Left lung (tissue), 4 donors: ENCODE measurements at regions not wholly inside any gene's neighbourhood (a gene's known extent, or its start where the extent isn't known, plus 50 kb on each side); places are given as distances from the start of the nearest gene placed in this dataset.

Source experiments
- ATAC-seq: fragments of 200-7000 bp; cut with Tn5 transposase; one replicate; pipeline ENCODE4 v1.9.1; 2020; ENCODE audit warnings: moderate library complexity
- DNase-seq, 4 donors: peaks; one replicate each; pipeline ENCODE4 v3.0.0-alpha.2; 2013 to 2020
- H3K27ac ChIP-seq, 2 donors: fragments of 200-600 bp; sonication (generic) in 1 of 2; one replicate each; pipeline versions ENCODE4 v1.5.0 to v1.8.0; 2020 to 2021
- H3K27me3 ChIP-seq, 2 donors: fragments of 200-600 bp; sonication (generic) in 1 of 2; one replicate each; pipeline versions ENCODE4 v1.5.0 to v1.8.0; 2020 to 2021
- H3K36me3 ChIP-seq, 2 donors: fragments of 200-600 bp; sonication (generic) in 1 of 2; one replicate each; pipeline versions ENCODE4 v1.5.0 to v1.8.0; 2020 to 2021
- H3K4me1 ChIP-seq, 2 donors: fragments of 200-600 bp; one replicate each; pipeline ENCODE4 v1.8.0; 2021
- H3K4me3 ChIP-seq, 2 donors: fragments of 200-600 bp; sonication (generic) in 1 of 2; one replicate each; pipeline versions ENCODE4 v1.5.0 to v1.8.0; 2020 to 2021; ENCODE audit warnings: mild to moderate bottlenecking in 1 of 2
- H3K9me3 ChIP-seq, 2 donors: fragments of 200-600 bp; sonication (generic) in 1 of 2; one replicate each; pipeline versions ENCODE4 v1.5.0 to v1.8.0; 2020 to 2021
- CTCF ChIP-seq, 2 donors: fragments of 200-600 bp; sonication (generic) in 1 of 2; IDR thresholded peaks; one replicate each; pipeline versions ENCODE4 v1.5.0 to v1.8.0; 2021; ENCODE audit warnings: antibody characterized with exemption in 2 of 2
- intact Hi-C, 2 donors: fragments of 100-400 bp; cut with DNase I; formaldehyde crosslinking; loops; one replicate each; pipeline versions ENCODE4 v1.11.2 to v1.14.2; 2022
- donor health status: DM: no; HTN: yes; CAD: no.
- donor health status: DM: no; HTN: no; CAD: no.

GRCh38 chr18:41513438-41513837 lies 441.6 kb upstream of the PIK3C3 start:
- intact Hi-C loops = no loop called here
- no peaks in the 10 kb centered on the region for H3K4me1 ChIP-seq
- TF ChIP-seq CTCF (IDR thresholded peaks at IDR 0.05) = no peak
- H3K27me3 ChIP-seq = no peaks in the 10 kb centered on the region
- DNase-seq (no peak), ATAC-seq (no peak)
- no peak overlapping the region for H3K4me3 ChIP-seq
- no peaks in the 10 kb centered on the region for H3K36me3 ChIP-seq
- no peak overlapping the region for H3K27ac ChIP-seq
- H3K9me3 ChIP-seq = no peaks in the 10 kb centered on the region

GRCh38 chr18:41504316-41504715 lies 450.7 kb upstream of the PIK3C3 start:
- H3K4me3 ChIP-seq = no peak overlapping the region
- no peaks in the 10 kb centered on the region for H3K36me3 ChIP-seq
- intact Hi-C loops = no loop called here
- H3K4me1 ChIP-seq = no peaks in the 10 kb centered on the region
- TF ChIP-seq CTCF (IDR thresholded peaks at IDR 0.05) = no peak
- DNase-seq = no peak
- no peaks in the 10 kb centered on the region for H3K27me3 ChIP-seq
- H3K27ac ChIP-seq = no peak overlapping the region
- no peaks in the 10 kb centered on the region for H3K9me3 ChIP-seq
- no peak for ATAC-seq

- no peak overlapping the region for H3K27ac ChIP-seq
- ATAC-seq (no peak), DNase-seq (no peak)
- no peaks in the 10 kb centered on the region for H3K9me3 ChIP-seq
- H3K4me3 ChIP-seq = no peak overlapping the region
- no peak for TF ChIP-seq CTCF (IDR thresholded peaks at IDR 0.05)
- H3K4me1 ChIP-seq = no peaks in the 10 kb centered on the region
- H3K36me3 ChIP-seq = no peaks in the 10 kb centered on the region
- intact Hi-C loops = no loop called here
- no peaks in the 10 kb centered on the region for H3K27me3 ChIP-seq
Observed at GRCh38 chr18:41501848-41502247, 453.2 kb upstream of the PIK3C3 start.

- no peaks in the 10 kb centered on the region for H3K36me3 ChIP-seq
- DNase-seq (no peak), ATAC-seq (no peak)
- H3K27me3 ChIP-seq = no peaks in the 10 kb centered on the region
- no peak for TF ChIP-seq CTCF (IDR thresholded peaks at IDR 0.05)
- no peaks in the 10 kb centered on the region for H3K9me3 ChIP-seq
- intact Hi-C loops = no loop called here
- H3K27ac ChIP-seq = no peak overlapping the region
- no peaks in the 10 kb centered on the region for H3K4me1 ChIP-seq
- no peak overlapping the region for H3K4me3 ChIP-seq
Observed at GRCh38 chr18:41499345-41499744, 455.7 kb upstream of the PIK3C3 start.

- DNase-seq = no peak
- no peaks in the 10 kb centered on the region for H3K27me3 ChIP-seq
- TF ChIP-seq CTCF (IDR thresholded peaks at IDR 0.05) = no peak
- ATAC-seq = no peak
- H3K27ac ChIP-seq = no peak overlapping the region
- intact Hi-C loops = no loop called here
- H3K4me1 ChIP-seq = no peaks in the 10 kb centered on the region
- no peaks in the 10 kb centered on the region for H3K36me3 ChIP-seq
- H3K9me3 ChIP-seq = no peaks in the 10 kb centered on the region
- H3K4me3 ChIP-seq = no peak overlapping the region
Observed at GRCh38 chr18:41490861-41491260, 464.2 kb upstream of the PIK3C3 start.
